H9 (cell line): ENCODE measurements at regions not wholly inside any gene's neighbourhood (a gene's known extent, or its start where the extent isn't known, plus 50 kb on each side); places are given as distances from the start of the nearest gene placed in this dataset.

Experiments
- DNase-seq: peaks from one replicate; pipeline ENCODE4 v3.0.0-alpha.2; 2017
- H2AFZ ChIP-seq: one replicate; pipeline ENCODE4 v1.6.1; 2013; ENCODE audit warnings: mild to moderate bottlenecking, low read length, control low read depth, moderate library complexity
- H2AK5ac ChIP-seq: 2 replicates; pipeline ENCODE4 v1.6.1; 2013; ENCODE audit warnings: low read length, control low read depth, mixed read lengths; ENCODE audit not compliant: insufficient read length
- H2BK120ac ChIP-seq: one replicate; pipeline ENCODE4 v1.6.1; 2013; ENCODE audit warnings: low read depth, mild to moderate bottlenecking, low read length, control low read depth, inconsistent platforms; ENCODE audit not compliant: poor library complexity, severe bottlenecking
- H2BK12ac ChIP-seq: 2 replicates; pipeline ENCODE4 v1.6.1; 2013; ENCODE audit warnings: low read length, control low read depth, mixed read lengths, low read depth; ENCODE audit not compliant: insufficient read length
- H2BK15ac ChIP-seq: 2 replicates; pipeline ENCODE4 v1.6.1; 2013; ENCODE audit warnings: low read depth, low read length, control low read depth
- H2BK20ac ChIP-seq: one replicate; pipeline ENCODE4 v1.6.1; 2013; ENCODE audit warnings: low read depth, mild to moderate bottlenecking, low read length, control low read depth, inconsistent platforms; ENCODE audit not compliant: poor library complexity, severe bottlenecking
- H2BK5ac ChIP-seq: 2 replicates; pipeline ENCODE4 v1.6.1; 2013; ENCODE audit warnings: low read length, control low read depth, mixed read lengths; ENCODE audit not compliant: insufficient read length
- H3K14ac ChIP-seq: 2 replicates; pipeline ENCODE4 v1.6.1; 2013; ENCODE audit warnings: low read length, control low read depth; ENCODE audit not compliant: insufficient read depth
- H3K18ac ChIP-seq: 2 replicates; pipeline ENCODE4 v1.6.1; 2013; ENCODE audit warnings: low read depth, mild to moderate bottlenecking, mixed read lengths, low read length, control low read depth; ENCODE audit not compliant: insufficient read length
- H3K23ac ChIP-seq: 2 replicates; pipeline ENCODE4 v1.6.1; 2013; ENCODE audit warnings: low read length, control low read depth, mixed read lengths, low read depth; ENCODE audit not compliant: insufficient read length
- H3K23me2 ChIP-seq: 2 replicates; pipeline ENCODE4 v1.6.1; 2013; ENCODE audit warnings: low read depth, mild to moderate bottlenecking, mixed read lengths, low read length, control low read depth; ENCODE audit not compliant: insufficient read length, poor library complexity, severe bottlenecking
- H3K27ac ChIP-seq: 2 replicates; pipeline ENCODE4 v1.5.1; 2013; ENCODE audit warnings: low read length, control low read depth, mixed read lengths, low read depth; ENCODE audit not compliant: insufficient read length
- H3K27me3 ChIP-seq: 2 replicates; pipeline ENCODE4 v1.6.1; 2013; ENCODE audit warnings: low read length, control low read depth, inconsistent platforms; ENCODE audit not compliant: insufficient read depth
- H3K4ac ChIP-seq: 2 replicates; pipeline ENCODE4 v1.6.1; 2013; ENCODE audit warnings: low read depth, mild to moderate bottlenecking, control low read depth, inconsistent platforms, low read length, moderate library complexity
- H3K4me1 ChIP-seq: 2 replicates; pipeline ENCODE4 v1.6.1; 2013; ENCODE audit warnings: low read length, control low read depth, inconsistent platforms; ENCODE audit not compliant: insufficient read depth
- H3K4me2 ChIP-seq: 2 replicates; pipeline ENCODE4 v1.6.1; 2013; ENCODE audit warnings: low read length, control low read depth, mixed read lengths; ENCODE audit not compliant: insufficient read length, insufficient read depth
- H3K56ac ChIP-seq: 2 replicates; pipeline ENCODE4 v1.6.1; 2013; ENCODE audit warnings: low read depth, mild to moderate bottlenecking, mixed read lengths, low read length, control low read depth; ENCODE audit not compliant: insufficient read length
- H3K79me1 ChIP-seq: 2 replicates; pipeline ENCODE4 v1.6.1; 2013; ENCODE audit warnings: low read depth, mild to moderate bottlenecking, moderate library complexity, low read length, control low read depth, inconsistent platforms; ENCODE audit not compliant: insufficient read depth, poor library complexity, severe bottlenecking
- H3K79me2 ChIP-seq: 2 replicates; pipeline ENCODE4 v1.6.1; 2013; ENCODE audit warnings: low read length, control low read depth, inconsistent platforms; ENCODE audit not compliant: insufficient read depth
- H3K9ac ChIP-seq: 2 replicates; pipeline ENCODE4 v1.6.1; 2013; ENCODE audit warnings: low read length, control low read depth, mixed read lengths; ENCODE audit not compliant: insufficient read length; ENCODE audit errors: extremely low read depth
- H3K9me3 ChIP-seq: one replicate; pipeline ENCODE4 v1.6.1; 2013; ENCODE audit warnings: low read depth, low read length, inconsistent platforms; ENCODE audit not compliant: control insufficient read depth
- H3T11ph ChIP-seq: one replicate; pipeline ENCODE4 v1.6.1; 2013; ENCODE audit warnings: mild to moderate bottlenecking, low read length, control low read depth, inconsistent platforms
- H4K20me1 ChIP-seq: one replicate; pipeline ENCODE4 v1.6.1; 2013; ENCODE audit not compliant: control insufficient read depth, insufficient read length, insufficient read depth
- H4K5ac ChIP-seq: 2 replicates; pipeline ENCODE4 v1.6.1; 2013; ENCODE audit warnings: low read depth, mild to moderate bottlenecking, mixed read lengths, low read length, control low read depth; ENCODE audit not compliant: insufficient read length
- H4K8ac ChIP-seq: replicated peaks from 2 replicates; pipeline ENCODE4 v1.6.1; 2013; ENCODE audit warnings: low read length, control low read depth, mixed read lengths, low read depth; ENCODE audit not compliant: insufficient read length
- H4K91ac ChIP-seq: 2 replicates; pipeline ENCODE4 v1.6.1; 2013; ENCODE audit warnings: low read depth, mild to moderate bottlenecking, moderate library complexity, mixed read lengths, low read length, control low read depth; ENCODE audit not compliant: insufficient read length
- H3K27ac Mint-ChIP-seq, 3 experiments: 2 replicates in 2 of 3; 3 replicates in 1 of 3; pipeline ENCODE4 v1.8.0; 2020 to 2021; ENCODE audit warnings: mixed read lengths in 3 of 3, mild to moderate bottlenecking in 1 of 3, moderate library complexity in 1 of 3
- H3K27me3 Mint-ChIP-seq: 2 replicates; pipeline ENCODE4 v1.8.0; 2021; ENCODE audit warnings: low read depth, mild to moderate bottlenecking, moderate library complexity, mixed read lengths
- H3K36me3 Mint-ChIP-seq, 3 experiments: 2 replicates in 2 of 3; 3 replicates in 1 of 3; pipeline ENCODE4 v1.8.0; 2020 to 2021; ENCODE audit warnings: low read depth in 3 of 3, mixed read lengths in 3 of 3; ENCODE audit not compliant: insufficient read depth in 1 of 3
- H3K4me1 Mint-ChIP-seq, 2 experiments: 2 replicates each; pipeline ENCODE4 v1.8.0; 2020; ENCODE audit warnings: mixed read lengths in 2 of 2
- H3K4me3 Mint-ChIP-seq, 2 experiments: 2 replicates in 1 of 2; 3 replicates in 1 of 2; pipeline ENCODE4 v1.8.0; 2020 to 2021; ENCODE audit warnings: mild to moderate bottlenecking in 2 of 2, mixed read lengths in 2 of 2, moderate library complexity in 1 of 2
- H3K9me3 Mint-ChIP-seq, 2 experiments: 2 replicates in 1 of 2; 3 replicates in 1 of 2; pipeline ENCODE4 v1.8.0; 2020; ENCODE audit warnings: mild to moderate bottlenecking in 2 of 2, mixed read lengths in 2 of 2, moderate library complexity in 1 of 2
- CTCF ChIP-seq: fragments of 200-600 bp; sonication (generic); conservative IDR thresholded peaks from 3 replicates; pipeline ENCODE4 v1.8.0; 2021; ENCODE audit warnings: antibody characterized with exemption, mild to moderate bottlenecking
- WGBS: extraction: QIAGEN DNeasy Blood & Tissue Kit; methylation state at CpG from one replicate; pipeline ENCODE4 v1.1.7; 2013; ENCODE audit warnings: missing lambda C conversion rate, low lambda C conversion rate, mixed read lengths; ENCODE audit not compliant: insufficient read length; ENCODE audit errors: extremely low coverage; 5-methylcytosine and 5-hydroxymethylcytosine counted together

- no peak for DNase-seq
- Histone ChIP-seq H4K8ac (no peak overlapping the region), H3K79me2 (no peaks in the 10 kb centered on the region), H3K14ac (no peak overlapping the region), H4K5ac (no peak overlapping the region), H3K56ac (no peak overlapping the region), H3K23me2 (no peaks in the 10 kb centered on the region), H3K4me2 (no peak overlapping the region), H3K9ac (no peak overlapping the region), H2BK15ac (no peak overlapping the region), H2BK5ac (no peak overlapping the region), H3K27me3 (no peaks in the 10 kb centered on the region), H4K91ac (no peak overlapping the region), H3K79me1 (no peaks in the 10 kb centered on the region), H2AK5ac (no peak overlapping the region), H4K20me1 (no peaks in the 10 kb centered on the region), H3T11ph (no peak overlapping the region), H3K4me1 (no peaks in the 10 kb centered on the region), H3K9me3 (no peaks in the 10 kb centered on the region), H3K4ac (no peak overlapping the region), H3K27ac (no peak overlapping the region), H2BK20ac (no peak overlapping the region), H2BK12ac (no peak overlapping the region), H2AFZ (no peak overlapping the region), H2BK120ac (no peak overlapping the region), H3K23ac (no peak overlapping the region), H3K18ac (no peak overlapping the region)
- Mint-ChIP-seq H3K4me3 (no peak overlapping the region), H3K9me3 (no peaks in the 10 kb centered on the region), H3K27me3 (peaks cover 5% of the 10 kb centered on the region), H3K4me1 (peaks cover 25 to 36% of the 10 kb centered on the region in 2 experiments), H3K36me3 (0 out of 7 replicates have a peak, but pooled peaks cover 0 to 2% (median 0%) of the 10 kb centered on the region in 3 experiments), H3K27ac (no peak overlapping the region; a peak in 1 of 7 replicates)
- no peak for TF ChIP-seq CTCF
- no CpG with 5 or more reads among the region's 11 CpGs for WGBS
These were observed 519.7 kb downstream of the CDH26 start for GRCh38 chr20:60477958-60478357.
